GM21423 (cell line): ENCODE measurements at regions not wholly inside any gene's neighbourhood (a gene's known extent, or its start where the extent isn't known, plus 50 kb on each side); places are given as distances from the start of the nearest gene placed in this dataset.
A peak's percentile ranks its signal among the peaks of the same experiment; 100 is the strongest.

Source experiments
- ATAC-seq: cut with Tn5 transposase; IDR thresholded peaks from one replicate; pipeline ENCODE4 v1.9.1; 2021; ENCODE audit warnings: mild to moderate bottlenecking, moderate library complexity; ENCODE audit not compliant: unreplicated experiment

DNA sequence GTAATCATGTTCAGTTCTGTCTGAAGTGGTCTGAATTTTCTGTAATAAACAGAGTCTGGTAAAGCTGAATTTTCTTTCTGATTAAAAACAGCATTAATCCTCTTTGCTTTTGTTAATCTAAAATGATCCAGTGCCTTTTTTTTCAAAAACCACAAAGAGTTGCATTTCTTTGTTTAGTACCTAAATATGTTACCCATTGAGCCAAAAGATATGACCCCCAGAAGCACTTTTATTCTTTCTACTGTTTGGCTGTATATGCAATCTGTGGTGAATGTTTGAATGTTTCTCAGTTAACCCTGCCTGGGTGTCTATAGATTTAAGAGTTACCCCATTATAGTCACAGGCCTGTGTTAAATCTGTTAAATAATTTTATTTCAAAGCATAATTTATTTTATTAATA, 394.8 kb downstream of the PTPRC start:
- ATAC-seq = no peak

DNA sequence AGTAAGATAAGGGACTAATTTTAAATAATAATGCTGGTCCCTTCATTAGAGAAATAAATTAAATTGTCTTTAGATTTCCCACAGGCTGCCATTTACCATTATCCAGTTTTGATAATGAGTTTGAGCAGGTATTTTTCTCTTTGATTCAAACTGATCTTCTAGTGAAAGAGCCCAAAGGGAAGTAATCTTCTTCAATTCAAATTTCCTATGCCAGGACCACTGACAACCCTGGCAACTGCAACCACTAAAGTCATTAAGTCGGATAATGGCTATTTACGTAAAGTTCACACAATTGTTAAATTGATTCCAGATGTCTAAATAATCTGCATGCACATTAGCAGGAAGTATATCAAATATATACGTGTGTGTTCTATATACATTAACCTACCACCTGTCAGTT, 399.3 kb downstream of the PTPRC start:
- ATAC-seq = no peak

DNA sequence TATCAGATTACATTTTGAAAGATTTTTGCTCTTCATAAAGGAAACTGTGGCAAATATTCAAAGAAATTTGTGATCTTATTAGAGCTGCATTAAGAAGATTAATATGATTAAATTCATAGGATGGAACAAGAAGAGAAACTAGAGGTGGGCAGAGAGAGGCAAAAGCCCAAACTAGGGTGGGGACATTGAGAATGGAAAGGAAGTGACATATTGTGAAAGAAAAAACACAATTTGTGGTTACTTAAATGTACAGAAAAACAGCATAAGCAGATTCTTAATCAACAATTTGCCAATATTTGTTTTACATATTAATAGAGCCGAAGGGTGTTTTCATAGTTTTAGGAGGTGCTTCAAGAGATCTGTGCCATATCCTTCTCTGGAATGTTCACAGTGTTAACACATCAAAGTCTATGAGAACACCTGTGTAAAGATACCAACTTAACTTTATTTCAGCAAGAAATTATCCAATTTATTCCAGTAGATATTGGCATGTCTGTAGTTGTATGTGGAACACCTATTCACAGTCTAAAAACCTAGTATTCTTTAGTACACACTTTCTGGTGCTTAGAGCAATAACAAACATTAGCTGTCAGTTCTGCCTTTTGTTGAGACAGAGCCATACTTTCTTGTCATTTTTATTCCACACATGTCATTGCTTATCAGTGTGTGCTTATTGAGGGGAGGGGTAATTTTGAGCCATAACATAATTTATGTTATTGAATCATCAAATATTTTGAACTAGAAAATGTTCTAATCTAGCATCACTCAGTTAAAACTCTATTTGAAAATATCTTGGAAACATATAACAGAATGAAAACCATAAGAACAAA, 401.5 kb downstream of the PTPRC start:
- no peak for ATAC-seq

DNA sequence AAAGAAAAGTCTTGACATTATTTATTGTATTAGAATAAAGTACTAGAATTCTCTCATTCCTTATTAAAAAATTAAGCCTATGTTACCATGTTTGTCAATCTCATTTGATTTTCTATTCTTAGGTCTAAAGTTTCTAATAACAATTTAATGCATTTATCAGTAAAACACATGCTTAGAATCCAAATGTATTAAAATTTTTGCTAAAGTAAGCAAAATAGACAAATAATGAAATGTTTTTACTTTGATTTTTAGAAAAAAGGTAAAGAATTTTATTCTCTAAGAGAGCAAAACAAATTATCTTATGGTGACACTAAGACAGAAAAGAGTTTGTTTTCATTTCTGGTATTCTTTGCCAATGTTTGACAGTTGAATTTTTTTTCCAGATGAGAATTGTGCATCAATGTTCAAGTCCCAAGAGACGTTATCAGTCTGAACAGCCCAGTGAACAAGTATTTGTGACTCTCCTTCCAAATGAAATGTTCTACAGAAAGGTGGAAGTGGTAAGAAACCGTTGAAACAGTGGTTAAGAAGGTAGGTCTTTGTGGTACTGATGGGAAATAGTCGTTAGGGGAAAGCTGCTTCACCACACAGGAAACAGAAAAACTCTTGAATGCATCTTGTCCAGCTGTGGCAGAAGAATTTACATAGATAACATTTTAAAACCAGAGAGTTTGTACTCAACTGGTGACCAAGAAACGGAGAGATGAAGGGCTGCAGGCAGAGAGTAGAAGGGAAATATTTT, 402.5 kb downstream of the PTPRC start:
- peak; percentile 97 for ATAC-seq

DNA sequence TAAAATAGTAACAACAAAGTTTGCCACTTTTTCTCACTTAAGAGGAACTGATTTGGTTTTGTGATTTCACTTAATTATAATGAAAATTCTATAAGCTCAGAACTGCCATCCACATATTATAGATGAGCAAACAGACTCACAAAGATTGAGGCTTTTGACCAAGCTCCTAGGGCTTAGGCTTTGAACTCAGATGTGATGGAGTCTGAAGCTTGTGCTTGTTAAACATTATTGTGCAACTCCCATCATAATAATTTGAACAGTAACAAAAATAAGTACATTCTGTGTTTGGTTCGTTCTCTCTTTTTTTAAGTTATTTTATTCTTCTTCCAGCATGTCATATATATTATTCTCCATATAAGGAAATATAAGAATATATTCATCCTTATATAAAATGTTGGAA, 403.4 kb downstream of the PTPRC start:
- no peak for ATAC-seq

DNA sequence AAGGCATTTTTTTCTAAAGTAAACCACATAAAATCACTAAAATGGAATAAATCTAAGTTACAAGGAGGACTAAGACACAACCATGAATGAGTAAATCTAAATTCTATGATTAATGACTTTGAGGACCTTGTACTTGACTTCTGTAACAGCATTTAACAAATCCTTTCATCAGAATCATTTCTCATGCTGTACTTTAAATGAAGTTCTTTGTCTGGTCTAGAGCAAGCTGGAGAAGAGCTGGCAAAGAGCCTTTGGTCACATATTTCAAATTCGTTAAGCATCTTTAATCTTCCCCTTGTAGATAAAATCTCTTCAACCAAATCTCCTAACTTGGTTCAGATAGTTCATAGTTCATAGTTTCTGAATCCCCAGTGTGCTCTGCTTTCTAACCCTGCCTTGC, 405.4 kb downstream of the PTPRC start:
- no peak for ATAC-seq

DNA sequence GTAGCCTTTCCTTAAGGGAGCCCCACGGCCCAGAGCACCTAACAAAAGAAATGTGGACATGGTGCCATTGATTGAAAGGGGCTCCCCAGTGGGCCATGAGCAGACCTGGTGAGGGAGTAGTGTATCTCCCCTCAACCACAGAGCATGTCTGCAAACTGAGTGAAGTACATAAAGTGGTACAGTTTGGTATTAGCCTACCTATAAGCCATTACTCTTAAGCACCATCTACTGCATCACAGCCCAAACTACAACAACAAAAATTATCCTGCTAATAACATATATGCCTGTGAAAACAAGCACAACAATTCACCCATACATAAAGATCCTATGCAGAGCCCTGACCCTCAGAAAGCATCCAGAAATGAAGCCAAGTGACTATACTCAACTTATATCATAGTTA, 407.8 kb downstream of the PTPRC start:
- ATAC-seq = no peak

DNA sequence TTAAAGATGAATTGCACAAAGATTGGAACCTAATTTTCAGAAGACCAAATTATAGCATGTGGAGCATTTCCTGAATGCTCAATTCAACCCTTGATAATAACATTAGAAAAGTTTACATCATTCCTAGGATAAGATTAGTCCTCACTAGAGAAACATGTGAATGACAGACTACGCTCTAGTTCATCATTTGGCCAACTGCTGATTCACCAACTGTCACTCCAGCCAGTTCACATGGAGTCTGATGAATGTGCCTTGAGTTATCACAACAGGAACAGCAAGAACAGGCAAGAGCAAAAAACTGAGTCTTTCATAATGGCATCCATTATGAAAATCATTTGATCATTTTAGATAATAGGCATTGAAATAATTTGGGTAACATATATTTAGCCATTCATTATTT, 415.9 kb downstream of the PTPRC start:
- no peak for ATAC-seq

DNA sequence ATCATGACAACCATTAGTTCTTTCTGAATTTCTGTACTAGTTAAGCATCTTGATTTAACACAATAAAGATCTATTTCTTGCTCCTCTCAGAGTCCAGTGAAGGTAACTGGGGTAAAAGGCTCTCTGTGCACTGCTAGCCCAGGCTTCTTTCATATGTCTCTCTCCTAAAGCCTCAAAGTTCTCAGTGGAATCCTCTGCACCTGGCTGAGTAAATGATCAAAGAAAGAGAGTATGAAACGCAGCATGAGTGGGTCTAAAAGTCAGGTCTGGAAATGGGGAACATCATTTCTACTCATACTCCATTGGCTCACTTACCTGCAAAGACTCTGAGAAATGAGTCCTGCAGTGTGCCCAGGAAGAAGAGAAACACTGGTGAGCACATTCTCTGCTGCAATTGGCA, 418.5 kb downstream of the PTPRC start:
- no peak for ATAC-seq

DNA sequence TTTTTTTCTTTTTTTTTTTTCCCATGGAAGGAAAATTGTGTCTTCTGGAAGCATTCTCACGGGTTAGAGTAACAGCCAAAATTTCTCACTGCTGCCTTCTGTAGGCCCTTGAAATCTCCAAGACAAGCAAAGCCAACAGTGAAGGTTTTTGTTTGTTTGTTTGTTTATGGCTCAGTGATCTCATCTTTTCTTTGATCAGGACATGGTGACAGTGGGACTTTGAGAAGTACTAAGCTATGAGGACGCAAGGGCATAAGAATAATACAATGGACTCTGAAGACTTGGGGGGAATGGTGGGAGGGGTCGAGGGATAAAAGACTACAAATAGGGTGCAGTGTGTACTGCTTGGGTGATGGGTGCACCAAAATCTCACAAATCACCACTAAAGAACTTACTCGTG, 419.4 kb downstream of the PTPRC start:
- no peak for ATAC-seq

DNA sequence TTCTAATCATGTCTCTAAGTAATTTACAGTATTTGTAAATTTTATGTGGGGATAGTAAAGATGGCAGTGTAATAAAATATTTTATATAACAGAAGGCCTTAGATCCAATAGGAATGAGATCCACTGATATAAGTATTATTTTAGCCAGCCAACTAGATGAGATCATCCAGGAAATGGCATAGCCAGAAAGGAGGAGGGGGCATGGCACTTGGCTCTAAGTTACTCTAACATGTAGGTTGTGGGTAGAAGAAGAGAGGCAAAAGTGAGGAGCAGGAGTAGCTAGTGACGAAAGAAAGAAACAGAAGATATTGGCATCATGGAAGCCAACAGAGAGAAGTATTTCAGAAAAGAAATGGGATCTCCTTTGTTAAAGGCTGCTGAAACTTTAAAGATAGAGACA, 426.1 kb downstream of the PTPRC start:
- ATAC-seq = no peak

DNA sequence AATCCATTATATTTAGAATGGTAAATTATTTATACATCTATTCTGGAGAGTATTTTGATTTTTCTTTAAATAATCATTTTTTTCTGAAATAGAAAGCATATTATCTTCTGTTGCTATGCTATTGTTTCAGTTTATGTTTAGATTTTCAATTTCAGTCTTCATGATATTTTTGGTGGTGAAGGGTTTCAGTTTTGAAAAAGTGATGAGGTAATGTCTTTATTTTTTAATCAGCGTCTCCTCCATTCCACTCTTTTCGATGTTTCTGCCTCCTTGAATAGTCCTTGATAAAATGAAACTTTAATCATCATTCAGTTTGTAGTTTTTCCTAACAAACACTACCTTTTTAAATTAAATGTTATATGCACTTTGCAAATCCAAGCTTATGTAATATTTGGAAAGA, 428.6 kb downstream of the PTPRC start:
- ATAC-seq = peak; percentile 80

DNA sequence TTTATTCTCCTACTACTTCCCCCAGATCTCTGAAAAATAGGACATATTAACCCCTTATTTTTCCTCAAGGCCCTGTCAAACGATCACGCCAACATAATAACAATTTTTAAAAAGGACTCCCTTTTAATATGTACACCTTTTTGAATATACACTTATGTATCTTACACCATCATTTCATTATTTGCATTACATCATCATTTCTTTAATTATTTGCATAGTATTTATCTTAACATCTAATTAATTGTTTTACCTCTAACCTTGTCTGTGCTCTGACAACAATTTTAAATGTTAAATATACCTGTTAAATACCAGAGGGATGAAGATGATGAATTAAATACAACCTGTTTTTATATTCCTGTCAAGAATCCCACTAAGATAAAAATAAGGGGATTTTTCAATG, 432.2 kb downstream of the PTPRC start:
- no peak for ATAC-seq

DNA sequence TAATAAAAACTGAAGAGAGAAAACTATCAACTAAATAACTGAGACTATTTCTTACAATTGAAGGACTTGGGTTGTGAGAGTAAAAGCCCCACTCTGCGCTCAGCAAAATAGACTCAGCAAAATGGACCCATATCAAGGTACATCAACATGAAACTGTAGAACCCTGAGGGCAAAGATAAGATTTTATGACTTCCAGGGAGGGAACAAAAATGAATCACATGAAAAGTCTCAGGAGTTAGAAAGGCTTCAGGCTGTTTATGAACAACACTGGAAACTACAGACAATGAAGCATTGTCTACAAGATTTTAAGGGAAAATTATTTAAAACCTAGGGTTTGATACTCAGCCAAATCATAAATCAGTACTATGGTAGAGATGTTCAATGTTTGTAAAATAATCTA, 434.3 kb downstream of the PTPRC start:
- no peak for ATAC-seq

DNA sequence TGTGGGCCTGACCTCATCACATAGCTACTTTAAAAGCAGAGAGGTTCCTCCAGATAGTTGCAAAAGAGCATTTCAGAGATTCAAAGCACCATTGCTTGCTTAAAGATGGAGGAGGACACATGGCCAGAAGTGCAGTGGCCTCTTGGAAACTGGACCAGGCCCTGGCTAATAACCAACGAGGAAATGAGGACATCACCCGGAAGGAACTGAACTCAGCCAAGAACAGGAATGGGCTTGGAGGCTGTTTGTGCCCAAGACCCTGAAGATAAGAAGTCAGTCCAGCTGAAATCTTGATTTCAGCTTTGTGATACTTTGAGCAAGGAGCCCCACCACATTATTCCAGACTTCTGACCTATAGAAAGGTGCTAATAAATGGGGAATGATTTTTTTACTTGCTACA, 437.0 kb downstream of the PTPRC start:
- no peak for ATAC-seq

DNA sequence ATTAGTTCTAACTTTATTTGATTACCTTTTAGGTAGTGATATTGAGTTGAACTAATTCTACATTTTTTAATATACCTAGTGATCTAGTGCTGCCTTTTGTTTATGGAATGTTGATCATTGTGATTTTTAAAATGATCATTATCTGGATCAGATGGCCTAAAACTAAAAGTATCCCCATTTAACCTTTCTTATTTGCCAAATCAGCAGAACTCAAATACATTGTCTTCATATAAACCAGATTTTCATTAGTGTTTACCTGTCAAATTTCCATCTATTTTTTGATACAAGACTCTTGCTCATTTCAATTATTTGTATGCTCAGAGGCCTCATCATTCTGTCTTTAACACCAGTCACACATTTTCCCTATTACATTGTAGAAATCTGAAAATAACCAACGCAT, 441.2 kb downstream of the PTPRC start:
- no peak for ATAC-seq

DNA sequence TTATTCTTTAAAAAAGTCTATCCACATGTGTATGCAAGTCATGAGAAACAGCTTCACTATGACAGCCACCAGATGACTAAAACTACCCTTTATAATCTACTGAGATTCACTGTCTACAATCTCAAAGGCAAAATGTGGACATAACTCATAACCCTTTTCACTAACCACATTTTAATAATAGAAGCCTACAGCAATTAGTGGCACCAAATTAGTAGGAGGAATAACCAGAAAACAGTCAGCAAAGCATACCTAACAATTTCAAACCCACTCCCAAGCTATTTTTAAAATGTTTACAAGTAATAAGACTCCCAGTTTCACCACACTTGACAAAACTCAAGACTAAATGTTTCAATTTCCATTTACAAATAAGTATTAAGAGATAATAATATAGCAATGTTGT, 442.9 kb downstream of the PTPRC start:
- ATAC-seq = peak; percentile 68

DNA sequence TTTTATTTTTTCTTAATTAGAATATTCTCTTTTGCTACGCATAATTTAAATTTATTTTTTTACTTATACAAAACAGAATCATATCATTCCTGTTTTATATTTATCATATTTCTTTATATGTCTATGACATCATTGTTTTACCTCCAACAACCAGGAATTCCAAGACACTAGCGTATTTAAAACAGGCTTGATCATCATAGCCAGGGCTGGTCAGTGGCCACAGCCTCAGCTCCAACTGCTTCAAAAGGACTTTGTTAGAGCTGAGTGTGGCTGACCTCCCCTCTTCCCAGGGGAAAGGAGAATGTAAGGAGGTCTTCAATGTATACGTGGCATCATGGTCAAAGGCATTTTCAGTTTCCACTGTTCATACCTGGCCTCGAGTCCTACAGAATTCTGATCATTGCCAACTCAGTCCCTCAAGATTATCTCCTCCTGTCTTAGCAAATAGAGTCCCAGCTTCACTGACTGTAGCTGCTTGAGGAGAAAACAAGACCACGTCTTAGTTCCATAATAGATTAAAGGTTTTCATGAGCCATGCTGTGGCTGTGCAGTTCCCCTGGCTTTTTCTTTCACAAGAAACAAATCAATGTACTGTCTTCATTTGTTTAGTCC, 444.0 kb downstream of the PTPRC start:
- no peak for ATAC-seq

DNA sequence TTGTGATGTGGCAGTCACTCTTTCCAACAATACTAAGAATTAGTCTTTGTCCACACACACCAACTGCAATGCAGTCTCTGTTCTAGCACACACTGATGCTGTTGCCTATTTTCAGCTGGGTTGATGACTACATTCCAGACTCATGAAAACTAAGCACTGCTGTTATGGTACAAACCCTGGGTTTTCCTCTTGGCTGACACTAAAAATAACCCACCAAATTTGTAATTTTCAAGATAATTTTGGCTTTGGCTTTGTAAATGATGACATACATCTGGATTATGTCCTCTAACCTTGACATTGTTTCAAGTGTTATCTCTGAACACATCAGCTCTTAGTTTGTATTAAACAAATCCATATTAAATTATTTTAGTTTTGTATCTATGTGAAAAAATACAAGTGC, 444.8 kb downstream of the PTPRC start:
- no peak for ATAC-seq

DNA sequence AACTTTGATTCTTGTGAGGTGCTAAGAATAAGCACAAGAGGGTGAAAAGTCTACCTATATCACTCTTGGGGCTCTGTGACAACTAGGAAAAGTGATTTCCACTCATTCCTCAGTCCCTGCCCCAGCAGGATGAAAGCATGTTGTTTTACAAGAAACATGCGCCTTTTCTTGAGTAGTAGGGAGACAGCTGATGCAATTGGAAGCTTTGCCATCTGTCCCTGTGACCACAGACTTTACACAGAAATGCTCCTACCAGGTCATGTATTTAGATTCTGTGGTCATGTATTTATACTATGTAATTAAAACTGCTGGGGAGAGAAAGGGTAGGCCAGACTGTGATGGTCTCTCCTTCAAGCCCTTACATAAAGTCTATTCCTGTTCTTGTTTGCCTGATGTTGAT, 445.5 kb downstream of the PTPRC start:
- ATAC-seq = no peak

DNA sequence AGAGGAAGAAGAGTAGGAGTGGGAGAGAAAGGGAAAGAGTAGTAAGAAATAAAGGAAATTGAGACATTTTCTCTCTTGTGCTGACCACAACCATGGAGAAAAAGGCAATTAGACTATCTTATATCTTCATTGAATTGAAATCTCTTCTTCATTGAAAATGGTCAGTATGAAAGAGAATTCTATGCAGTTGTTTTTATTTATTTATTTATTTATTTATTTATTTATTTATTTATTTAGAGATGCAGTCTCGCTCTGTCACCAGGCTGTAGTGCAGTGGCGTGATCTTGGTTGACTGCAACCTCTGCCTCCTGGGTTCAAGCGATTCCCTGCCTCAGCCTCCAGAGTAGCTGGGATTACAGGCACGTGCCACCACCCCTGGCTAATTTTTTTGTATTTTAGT, 447.1 kb downstream of the PTPRC start:
- ATAC-seq = no peak

DNA sequence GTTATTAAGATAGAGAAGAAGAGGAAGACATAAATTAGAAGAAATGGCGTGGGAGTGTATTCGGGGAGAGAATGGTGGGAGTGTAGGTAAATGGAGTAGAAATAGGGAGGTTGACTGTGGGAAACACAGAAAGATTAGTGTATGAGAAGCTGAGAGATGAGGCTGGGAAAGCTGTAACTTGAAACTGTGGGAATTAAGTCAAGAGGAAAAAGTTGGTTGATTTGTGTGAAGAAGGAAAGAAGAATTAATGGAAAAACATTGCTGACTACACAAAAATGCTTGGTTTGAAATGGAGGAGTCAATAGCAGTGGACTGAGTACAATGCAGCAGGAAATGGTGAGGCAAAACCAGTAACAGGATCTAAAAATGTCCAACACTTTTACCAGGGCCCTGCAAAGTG, 448.3 kb downstream of the PTPRC start:
- ATAC-seq = no peak
